HG03159 (cell line): ENCODE measurements at regions not wholly inside any gene's neighbourhood (a gene's known extent, or its start where the extent isn't known, plus 50 kb on each side); places are given as distances from the start of the nearest gene placed in this dataset.

Experiments used
- ATAC-seq: cut with Tn5 transposase; IDR thresholded peaks from one replicate; pipeline ENCODE4 v1.9.1; 2021; ENCODE audit warnings: mild to moderate bottlenecking, moderate library complexity; ENCODE audit not compliant: unreplicated experiment

DNA sequence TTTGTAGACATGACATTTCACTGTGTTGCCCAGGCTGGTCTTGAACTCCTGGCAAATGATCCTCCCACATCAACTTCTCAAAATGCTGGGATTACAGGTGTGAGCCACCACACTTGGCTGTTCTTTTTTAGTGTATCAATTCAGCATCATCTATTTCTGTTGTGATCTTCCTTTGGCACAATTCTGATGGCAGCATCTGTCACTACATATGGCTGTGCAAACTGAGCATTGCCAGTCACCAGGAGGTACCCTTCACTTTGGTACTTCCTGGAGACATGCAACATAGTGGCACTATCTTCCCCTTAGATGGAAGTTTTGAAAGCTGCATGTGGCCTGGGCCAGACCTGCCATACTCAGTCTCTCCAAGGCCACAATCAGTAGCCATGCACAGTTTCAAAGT is 467.1 kb upstream of the TMPO start:
- no peak for ATAC-seq

GRCh38 chr12:98053202-98053601 is 462.2 kb upstream of the TMPO start:
- ATAC-seq: no peak

- no peak for ATAC-seq
Observed at GRCh38 chr12:98057701-98058100, 457.7 kb upstream of the TMPO start.

DNA sequence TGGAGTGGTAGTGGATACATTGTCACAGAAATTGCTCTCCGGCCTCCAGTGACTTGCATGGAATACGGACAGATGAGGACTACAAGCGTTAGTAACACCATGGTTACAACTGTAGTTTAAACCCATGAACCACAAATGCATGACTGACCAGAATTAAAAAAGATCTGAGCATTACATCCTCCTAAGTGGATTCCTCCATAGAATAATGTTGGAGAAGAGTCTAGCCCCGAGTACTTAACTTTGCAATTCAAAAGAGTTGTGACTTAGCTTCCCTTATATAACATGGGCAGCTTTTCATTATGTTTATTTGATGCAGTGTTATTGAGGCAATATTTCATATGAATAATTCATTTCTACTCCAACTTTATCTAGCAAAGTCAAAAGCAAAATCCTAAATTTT is 457.2 kb upstream of the TMPO start:
- no peak for ATAC-seq

DNA sequence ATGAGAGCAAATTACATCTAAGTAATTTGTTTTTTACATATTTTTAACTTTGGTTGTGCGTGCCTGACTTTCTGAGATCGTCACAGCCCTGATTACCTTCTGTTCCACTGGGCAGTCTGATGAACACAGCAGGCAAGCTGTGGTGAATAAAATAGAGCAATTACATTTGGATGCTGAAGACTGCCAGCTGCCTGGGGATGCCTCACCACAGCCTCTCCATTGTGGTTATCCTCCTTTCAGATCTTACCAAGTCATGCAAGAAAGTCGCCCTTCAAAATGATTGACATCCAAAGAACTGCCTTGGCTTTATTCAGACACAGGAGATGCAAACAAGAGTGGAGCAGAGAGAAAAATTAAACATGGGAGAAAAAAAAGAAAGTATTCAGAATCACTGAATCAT is 456.6 kb upstream of the TMPO start:
- ATAC-seq: no peak

GRCh38 chr12:98059659-98060343 is 455.6 kb upstream of the TMPO start:
- no peak for ATAC-seq

DNA sequence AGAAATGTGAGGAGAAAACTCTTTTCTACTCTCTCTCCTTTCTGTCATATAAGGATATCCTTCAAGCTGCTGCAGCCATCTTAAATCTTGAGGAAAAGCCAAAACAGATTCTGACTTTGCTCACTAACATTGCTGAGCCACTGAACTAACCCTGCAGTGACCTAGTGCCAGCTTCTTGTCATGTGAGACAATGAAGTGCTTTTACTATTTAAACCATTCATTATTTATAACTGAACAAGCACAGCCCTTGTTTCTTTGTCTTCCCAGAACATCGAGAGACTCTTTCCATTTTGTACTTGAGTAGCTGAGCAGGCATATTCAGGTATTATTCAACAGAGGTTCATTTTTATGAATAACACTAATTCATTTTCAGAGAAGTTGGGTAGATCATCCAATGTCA is 455.0 kb upstream of the TMPO start:
- no peak for ATAC-seq

DNA sequence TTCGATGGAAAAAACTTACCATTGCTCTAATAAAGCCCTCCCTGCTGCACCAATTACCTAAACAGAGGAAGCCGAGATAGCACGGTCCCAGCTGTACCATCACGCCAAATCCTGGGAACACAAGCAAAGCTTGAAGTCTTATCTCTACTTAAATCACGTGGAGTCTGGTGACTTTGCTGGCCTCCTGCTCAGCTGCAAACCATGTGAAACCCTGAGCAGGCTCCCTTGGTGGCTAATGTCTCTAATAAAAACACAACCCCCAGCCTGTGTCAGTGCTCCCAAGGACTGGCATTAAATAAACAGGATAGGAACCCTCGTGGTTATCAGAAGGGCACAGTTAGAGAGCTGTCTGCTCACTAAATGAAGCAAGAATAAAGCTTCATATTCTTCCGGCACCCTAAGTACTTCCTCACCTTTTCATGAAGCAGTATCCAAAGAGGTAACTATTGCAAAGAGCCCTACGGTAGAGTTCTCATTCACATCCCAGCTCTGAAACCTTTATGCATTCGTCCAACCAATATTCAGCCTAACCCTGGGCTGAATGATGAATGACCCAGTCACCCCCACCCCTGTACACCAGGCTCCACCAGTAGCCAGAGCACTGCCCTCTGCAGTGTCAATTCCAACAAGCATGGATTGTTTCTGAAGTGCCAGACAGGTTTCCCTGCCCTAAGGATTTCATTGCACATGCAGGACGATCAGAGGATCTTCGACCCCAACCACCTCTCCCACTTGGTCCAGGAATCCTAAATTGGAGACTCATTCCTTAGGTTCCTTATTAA is 452.7 kb upstream of the TMPO start:
- no peak for ATAC-seq

DNA sequence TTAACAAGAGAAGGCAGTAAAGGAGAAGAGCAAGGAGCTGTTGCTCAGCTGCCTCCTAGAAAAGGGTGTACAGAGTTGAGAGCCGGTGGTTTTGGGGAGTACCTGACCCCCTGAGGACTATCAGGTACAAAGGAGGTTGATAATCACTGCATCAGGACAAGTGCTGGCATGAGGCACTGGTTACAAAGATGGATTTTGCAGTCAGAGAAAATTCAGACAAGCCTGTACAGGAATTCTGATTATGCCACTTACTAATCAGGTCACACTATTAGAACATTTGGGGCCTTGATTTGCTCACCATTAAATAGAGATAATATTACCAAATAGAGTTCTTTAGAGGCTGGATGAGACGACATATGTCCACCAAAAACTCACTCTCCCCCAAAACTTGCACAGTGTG is 450.9 kb upstream of the TMPO start:
- ATAC-seq: no peak

- ATAC-seq: no peak
Observed at GRCh38 chr12:98067795-98068194, 447.6 kb upstream of the TMPO start.

- ATAC-seq: no peak
Observed at GRCh38 chr12:98073610-98074009, 441.8 kb upstream of the TMPO start.

DNA sequence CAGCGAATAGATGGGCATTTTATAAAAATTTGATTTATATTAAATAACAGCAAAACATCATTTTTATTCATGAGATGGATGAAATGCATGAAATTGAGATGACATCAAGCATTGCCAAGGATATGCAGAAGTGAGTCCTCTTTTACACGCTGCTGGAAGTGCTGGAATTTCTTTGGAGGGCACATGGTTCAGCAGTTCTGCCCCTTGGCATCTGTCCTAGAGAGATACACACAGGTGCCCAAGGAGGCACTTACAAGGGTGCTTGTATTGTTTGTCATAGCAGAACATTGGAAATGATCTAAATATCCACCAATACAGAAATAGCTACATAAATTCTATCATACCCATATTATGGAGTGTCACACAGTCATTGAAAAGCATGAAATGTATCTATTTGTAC is 441.1 kb upstream of the TMPO start:
- ATAC-seq: no peak

- no peak for ATAC-seq
Observed at GRCh38 chr12:98084391-98084790, 431.0 kb upstream of the TMPO start.

- no peak for ATAC-seq
Observed at GRCh38 chr12:98085046-98085755, 430.2 kb upstream of the TMPO start.

- ATAC-seq: no peak
Observed at GRCh38 chr12:98090731-98091130, 424.7 kb upstream of the TMPO start.

- no peak for ATAC-seq
Observed at GRCh38 chr12:98096436-98096835, 419.0 kb upstream of the TMPO start.

- no peak for ATAC-seq
Observed at GRCh38 chr12:98106031-98106683, 409.2 kb upstream of the TMPO start.

GRCh38 chr12:98109266-98109665 is 406.1 kb upstream of the TMPO start:
- no peak for ATAC-seq

- no peak for ATAC-seq
Observed at GRCh38 chr12:98110536-98110935, 404.9 kb upstream of the TMPO start.

GRCh38 chr12:98113548-98113947 is 401.8 kb upstream of the TMPO start:
- ATAC-seq: no peak

DNA sequence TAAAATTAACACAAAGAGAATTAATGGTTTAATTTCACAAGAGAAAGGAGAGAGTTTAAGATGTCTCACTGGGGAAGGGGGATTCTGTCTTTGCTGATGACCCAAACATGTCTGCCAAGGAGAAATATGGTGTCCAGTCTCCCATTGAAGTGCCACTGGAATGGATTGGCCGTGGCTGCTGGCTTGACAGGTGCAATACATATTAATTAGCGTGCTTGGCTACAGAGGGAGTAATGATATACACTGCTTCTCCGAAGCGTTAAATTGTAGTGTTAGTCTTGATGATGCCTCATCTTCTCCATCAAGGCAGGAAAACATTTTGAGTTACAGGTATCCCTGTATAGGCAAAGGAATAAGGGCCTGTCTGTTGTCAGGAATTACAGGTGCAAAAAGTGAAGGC is 393.4 kb upstream of the TMPO start:
- ATAC-seq: no peak
